Kidney glomerular epithelial cell (primary cell): ENCODE measurements at regions not wholly inside any gene's neighbourhood (a gene's known extent, or its start where the extent isn't known, plus 50 kb on each side); places are given as distances from the start of the nearest gene placed in this dataset.
"Not testable (repeated sequence)": the region's sequence is repeated elsewhere in the genome, so short reads cannot be mapped to it uniquely, and the experiment has no call there.

Experiments
- DNase-seq: peaks from one replicate; lab custom pipeline; 2025; lab: John Stamatoyannopoulos, UW

DNA sequence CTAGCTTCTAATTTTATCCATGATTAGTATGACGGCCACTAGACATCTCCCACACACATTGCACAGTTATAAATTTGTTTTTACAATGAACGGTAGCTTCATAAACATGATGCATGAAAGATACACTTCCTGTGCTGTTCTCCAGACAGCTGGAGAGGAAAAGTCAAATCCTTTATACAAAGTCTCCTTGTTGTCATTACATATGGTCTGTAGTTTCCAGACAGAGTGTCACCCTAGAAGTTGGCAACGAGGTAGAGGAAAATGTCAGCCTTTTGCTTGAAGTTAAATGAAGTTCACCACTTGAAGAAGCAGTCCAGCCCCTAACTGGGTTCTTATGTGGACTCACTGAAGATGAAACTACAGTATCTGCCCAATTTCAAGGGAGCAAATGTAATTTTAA is 253.0 kb upstream of the P2RY1 start:
- DNase-seq = no peak

DNA sequence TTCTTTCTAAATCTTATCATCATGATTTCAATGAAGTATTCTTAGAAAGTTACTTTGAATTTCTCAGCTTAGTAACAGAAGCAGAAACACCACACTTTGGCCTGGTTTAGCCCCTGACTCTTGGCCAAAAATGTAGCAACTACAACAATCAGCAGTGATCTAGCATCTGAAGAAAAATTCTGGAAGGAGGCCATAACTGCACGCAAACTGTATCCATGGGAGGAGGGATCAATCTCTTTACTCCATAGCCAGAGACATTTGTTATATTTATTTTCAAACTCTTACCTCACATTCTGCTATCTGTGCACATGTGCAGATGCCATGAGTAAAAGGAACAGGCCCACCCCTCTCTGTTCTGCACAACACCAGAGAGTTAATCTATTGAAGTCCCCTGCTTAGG is 251.0 kb upstream of the P2RY1 start:
- no peak for DNase-seq

DNA sequence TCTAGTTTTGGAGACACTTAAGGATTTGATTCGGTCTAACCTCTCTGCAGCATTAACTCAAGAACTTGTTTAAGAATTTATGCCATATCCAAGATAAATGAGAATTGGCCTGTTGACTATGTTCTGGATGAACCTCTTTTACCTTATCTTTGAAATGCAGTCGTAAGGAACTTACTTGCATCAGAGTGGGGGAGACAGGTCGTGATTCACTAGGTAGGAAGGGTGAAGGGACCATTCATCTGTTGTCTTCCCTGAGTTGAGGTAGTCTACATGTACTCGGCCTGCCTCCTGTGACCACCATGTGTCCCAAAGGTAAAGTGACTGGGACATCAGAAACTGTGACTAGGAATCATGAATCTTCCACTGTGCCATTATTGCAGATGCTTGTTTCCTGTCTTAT is 248.0 kb upstream of the P2RY1 start:
- DNase-seq = no peak

DNA sequence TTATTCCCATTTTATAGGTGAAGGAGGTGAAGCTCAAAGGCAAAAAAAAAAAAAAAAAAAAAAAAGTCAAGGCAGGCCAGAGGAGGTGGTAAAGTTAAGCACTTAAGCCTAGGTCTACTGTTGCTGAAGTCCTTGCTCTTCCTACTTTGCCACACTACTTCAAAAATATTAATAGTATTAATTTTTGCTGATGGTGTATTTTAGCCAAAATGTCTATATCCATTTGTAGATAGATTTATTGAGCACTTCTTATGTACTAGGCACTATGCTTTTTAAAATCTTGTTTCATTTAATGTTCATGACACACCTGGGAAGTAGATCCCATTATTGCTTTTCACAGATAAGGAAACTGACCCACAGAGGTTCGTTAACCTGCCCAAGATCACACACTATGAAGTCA is 247.1 kb upstream of the P2RY1 start:
- DNase-seq = no peak

DNA sequence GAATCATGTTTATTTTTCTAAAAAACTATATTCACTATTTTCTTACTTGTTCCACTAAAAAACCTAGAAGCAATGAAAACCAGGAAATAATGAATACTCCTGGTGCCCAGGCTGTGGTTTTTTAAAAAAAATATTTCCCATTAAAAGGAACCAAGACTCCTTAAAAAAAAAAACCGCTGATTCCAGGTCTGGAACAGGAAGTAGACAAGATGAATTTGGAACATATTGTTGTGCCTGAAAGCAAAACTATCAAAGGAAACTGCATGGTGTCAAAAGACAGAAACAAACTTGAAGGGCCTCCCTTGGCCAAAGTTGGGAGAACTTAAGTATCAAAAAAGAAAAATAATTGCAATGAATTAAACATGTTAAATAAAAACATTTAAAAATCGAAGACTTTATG is 245.3 kb upstream of the P2RY1 start:
- DNase-seq = no peak

DNA sequence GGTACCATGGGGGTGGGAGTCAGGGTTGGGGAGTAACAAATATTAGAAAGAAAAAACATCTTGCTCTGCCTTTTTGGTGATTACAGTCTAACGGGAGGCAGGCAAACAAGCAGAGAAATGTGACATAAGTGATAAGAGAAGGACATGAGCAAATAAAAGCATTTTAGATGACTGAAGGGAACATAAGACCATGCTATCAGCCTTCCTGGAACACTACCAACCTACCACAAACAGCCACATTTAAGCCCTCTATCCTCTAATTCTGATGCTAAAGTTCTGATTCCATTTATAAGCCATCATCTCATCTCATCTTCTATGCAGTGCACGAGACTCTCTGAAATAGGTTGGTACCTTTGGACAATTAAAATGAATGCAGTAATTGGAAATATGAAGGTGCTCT is 243.4 kb upstream of the P2RY1 start:
- no peak for DNase-seq

DNA sequence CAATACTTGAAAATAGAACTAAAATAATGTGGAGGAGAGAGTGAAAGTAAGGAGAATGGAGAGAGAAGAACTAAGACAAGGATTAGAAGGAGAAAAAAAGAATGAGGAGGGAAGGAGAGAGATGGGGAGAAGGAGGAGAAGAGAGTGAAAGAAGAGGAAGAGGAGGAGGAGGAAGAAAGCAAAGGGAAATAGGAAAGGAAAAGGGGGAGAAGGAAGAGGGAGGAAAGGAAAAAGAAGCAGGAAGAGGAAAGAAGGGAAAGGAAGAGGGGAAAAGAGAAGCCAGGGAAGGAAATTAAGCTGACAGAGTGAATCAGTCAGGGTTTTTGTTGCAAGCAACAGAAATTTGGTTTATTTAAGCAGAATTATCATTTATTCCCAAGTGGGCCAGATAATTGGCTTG is 241.7 kb upstream of the P2RY1 start:
- DNase-seq = no peak

DNA sequence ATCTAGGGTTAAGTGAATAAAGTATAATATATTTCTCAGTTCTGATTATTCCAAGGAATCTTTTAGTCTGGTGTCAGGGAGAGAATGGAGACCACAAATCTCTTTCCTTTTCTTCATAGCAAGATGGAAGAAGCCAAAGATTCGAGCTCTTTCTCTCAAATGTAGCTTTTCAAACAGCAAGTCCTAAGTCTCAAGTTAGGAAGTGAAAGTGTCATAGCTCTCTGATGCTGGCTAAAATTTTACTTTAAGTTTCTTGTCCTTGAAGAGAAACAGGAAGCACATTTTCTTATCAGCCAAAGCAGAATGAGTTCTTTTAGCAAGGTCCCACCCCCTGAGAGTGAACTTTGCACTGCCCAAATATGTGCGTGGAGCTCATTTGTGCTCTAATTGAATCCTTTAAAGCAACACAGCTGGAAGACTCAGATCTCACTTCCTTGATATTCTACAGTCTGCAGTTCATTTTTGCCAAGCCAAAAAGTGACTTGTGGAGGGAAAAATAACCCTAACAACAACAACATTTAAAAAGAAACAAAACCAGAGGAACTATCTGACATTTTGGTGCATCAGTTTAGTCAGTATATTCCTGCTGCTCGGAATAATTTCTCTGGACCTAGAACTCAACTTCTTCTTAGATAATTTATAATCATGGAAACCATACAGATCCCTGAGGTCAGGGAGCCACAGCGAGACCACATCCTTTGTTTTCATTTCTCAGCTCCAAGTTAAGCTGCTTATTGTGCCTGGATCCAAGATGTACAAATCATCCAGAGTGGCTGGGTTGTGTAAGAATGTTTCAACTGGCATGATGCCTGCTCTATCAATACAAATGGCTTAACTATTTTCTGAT is 238.7 kb upstream of the P2RY1 start:
- peak; percentile 88 for DNase-seq

DNA sequence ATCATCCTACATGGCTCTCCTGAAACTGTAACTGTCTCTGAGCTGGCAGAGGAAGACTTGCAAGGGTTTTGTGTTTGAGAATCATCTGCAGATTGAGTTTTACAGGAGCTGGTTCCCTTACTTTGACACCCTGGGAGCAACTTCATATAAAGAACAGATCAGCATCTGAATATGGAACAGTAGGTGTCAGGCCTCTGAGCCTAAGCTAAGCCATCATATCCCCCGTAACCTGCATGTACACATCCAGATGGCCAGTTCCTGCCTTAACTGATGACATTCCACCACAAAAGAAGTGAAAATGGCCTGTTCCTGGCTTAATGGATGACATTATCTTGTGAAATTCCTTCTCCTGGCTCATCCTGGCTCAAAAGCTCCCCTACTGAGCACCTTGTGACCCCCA is 238.1 kb upstream of the P2RY1 start:
- DNase-seq = not testable (repeated sequence)

DNA sequence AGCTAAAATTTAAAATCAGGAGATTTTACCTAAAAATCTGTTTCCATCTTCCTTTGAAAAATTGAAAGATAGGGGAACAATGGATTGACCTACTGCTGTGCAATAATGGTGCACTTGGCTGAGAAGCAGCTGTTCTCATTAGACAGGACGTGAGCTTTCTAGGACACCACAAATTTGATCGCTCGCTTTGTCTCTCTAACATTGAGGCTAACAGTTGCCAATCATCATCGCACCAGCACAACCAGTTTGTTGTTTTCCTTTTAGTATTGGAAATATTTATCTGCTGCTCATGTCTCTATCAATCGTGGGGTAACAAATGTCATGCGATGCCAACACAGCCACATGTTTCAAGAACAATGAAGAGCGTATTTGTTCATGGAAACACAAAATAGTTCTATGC is 228.8 kb upstream of the P2RY1 start:
- no peak for DNase-seq

DNA sequence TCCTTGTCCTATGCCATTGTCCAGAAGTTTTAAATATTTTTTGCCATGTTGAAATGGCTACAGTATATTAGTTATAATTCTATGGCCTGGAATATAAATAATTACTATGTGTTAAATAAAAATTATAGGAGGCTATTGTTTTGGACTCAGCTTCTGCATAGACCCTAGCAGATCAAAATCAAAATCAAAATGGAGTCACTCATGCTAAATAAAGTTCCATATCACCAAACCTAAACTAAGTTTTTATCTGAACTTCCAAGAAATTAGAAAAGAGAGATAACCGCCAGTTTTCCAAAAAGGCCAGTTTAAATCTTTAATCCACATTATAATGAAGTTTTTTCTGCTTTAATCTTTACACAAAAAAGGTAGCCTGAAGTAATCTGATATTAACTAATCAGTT is 227.8 kb upstream of the P2RY1 start:
- no peak for DNase-seq

DNA sequence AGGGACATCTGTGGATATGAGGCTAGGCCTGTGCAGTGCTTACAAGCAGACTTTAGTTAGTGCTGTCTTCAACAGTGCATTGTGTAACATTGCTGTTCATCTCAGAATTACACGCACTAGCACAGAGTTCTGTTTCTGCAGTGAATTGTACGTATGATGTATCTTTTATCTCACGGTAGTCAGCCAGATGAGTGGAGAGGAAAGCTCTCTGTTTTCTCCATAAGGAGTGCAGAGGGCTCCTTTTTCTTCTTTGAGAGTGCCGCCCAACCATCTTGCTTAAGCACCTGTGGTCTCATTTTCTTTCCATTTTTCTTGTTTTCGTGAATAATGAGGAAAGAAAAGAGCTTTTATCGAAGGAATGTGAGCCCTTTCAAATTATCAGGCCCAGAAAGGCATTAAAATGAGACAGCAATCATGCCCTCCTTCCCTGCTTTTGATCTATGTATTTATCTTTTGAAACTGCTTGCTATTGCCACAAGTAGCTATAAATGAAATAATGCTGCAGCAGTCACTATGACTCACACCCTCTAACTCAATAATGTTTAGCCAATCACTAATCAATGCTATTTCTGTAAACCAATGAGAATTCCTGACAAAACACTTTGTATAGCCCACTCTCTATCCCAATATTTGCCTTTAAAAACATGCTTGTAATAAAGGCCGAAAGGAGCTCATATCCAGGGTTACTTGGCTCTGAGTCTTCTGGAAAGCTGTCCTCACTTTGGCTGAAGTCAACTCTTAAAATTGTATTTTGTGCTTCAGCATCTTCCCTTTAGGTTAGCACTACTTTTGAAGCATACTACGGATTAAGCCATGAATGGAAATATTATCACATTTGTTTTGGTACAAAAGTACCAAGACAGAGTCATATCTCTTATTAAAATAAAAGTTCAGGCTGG is 226.0 kb upstream of the P2RY1 start:
- DNase-seq = no peak

DNA sequence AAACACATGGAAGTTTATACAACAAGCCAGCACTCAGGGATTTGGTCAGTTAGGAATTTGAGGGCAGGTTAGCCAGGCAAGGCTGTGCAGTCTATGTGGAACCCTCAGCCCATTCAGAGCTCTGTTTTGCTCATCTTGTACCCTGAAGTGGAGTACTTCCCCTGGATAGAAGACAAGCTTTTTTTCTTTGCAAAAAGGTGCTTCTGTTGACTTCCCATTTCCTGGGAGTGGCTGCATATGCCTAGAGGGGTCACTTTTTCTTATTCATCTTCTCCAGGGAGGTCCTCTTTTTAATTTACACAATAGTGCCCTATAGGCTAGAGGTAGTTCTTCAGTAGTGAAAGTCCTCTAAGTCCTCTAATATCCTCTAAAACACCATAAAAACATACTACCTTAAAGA is 225.0 kb upstream of the P2RY1 start:
- DNase-seq = no peak

DNA sequence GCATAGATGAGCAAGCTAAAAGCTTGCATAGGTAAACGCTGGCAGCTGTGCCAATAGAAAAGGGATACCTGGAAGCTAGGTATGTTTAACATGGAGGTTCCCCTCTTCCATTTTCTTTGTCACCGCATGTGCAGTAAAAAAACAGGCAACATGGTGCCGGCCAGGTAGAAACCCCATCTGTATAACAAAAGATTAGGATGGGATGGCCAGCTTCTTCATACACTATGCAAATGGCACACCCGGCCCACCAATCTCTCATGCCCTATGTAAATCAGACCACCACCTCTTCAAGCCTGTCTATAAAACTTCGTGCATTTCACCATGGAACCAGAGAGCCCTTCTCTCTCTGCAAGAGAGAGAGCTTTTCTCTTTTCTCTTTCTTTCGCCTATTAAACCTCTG is 224.3 kb upstream of the P2RY1 start:
- no peak for DNase-seq

DNA sequence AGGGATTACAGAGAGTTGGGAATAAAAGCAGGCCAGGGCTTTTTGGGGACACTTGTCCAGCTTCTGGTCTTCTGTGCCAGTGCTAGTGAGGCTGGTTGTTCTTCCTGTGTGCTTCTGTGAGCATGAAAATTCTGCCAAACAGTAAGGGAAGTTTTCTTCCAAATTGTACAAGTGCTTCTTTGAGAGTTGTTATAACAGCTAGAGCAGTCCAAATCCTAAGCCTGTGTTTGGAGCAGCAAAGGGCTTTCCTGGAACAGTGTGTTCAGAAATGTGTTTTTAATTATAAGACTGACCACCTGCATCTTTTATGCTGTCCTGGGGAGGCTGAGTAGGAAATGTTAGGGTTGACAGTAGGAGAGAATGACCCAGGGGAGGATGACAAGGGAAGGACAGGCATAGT is 223.0 kb upstream of the P2RY1 start:
- no peak for DNase-seq

DNA sequence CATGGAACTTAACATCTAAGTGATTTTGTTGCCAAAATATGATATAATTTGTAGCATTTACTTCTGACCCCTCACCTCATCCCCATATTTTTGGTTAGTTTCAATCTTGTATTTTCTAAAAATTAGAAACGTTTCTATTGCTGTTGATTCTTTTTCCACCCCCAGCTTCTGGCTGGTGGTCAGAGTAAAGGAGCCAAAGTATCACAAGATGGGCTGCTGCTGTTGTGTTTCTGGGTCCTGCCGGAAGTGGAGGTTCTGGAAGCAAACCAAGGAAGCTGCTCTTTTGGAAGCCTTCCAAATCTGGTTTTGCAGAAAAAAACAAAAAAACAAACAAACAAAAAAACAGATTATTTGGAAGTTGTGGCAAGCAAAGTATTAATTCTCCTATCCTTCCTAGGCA is 221.1 kb upstream of the P2RY1 start:
- no peak for DNase-seq

DNA sequence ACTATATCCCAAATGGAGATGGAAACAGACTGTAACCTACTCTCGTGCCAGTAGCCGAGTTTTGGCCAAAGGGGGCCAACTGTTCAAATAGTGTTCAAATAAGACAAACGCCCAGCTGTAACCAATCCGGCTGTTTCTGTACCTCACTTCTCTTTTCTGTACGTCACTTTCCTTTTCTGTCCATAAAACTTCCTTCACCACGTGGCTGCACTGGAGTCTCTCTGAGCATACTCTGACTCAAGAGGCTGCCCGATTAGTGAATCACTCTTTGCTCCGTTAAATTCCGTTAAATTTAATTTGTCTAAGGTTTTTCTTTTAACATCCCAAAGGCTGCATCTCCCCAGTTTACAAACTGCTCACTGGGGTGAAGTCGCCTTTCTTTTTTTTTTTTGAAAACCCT is 219.2 kb upstream of the P2RY1 start:
- no peak for DNase-seq

DNA sequence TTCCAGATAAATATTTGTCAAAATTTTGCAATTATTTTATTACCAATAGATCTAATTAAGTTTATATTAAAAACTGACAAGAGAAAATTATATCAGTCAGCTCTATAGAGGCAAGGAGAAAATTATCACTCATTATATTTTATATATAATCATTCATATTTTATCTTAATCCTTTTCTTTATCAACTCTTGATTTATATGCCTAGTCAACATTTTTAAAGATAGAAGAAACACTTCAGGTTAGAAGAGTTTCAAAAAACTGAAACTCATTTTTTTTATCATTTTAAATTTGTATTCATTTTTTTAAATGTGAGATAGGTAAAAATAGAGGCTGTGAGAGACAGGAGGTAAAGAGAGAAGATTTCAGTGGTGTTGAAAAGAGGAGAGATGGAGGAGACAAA is 217.3 kb upstream of the P2RY1 start:
- no peak for DNase-seq

DNA sequence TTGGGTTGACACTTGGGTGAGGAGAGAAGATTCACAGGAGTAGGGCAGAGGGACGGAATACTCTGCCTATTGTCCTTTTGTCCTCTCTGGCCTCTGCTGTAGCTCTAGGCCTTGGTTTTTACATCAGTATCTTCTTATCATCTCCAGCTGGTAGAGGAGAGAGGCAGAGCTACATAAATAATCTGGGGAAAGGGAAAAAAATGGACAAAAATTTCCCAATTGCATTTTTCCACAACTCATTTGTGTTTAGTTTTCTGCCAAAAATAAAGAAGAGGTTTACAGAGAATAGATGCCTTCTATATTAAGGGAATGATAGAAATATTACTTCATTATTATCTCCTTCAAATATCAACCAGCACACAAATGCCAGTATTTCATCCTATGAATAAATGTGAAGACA is 216.4 kb upstream of the P2RY1 start:
- DNase-seq = no peak

DNA sequence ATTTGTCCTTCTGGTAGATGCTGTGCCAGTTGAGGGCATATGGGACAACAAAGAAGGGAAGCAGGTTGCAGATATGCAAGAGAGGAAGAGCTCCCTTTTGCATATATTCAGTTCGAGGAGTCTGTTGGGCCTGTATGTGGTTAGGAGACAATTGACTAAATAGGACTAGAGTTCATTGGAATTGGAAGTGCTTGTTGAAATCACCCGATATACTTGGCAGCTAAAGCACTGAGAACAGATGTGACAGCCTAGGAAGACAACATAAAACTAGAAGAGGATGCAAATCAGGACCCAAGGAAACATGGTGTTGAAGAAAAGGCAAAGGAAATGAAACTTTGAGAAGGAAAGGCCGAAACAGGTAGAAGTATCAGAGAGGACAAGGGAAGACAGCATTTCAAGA is 215.2 kb upstream of the P2RY1 start:
- no peak for DNase-seq

DNA sequence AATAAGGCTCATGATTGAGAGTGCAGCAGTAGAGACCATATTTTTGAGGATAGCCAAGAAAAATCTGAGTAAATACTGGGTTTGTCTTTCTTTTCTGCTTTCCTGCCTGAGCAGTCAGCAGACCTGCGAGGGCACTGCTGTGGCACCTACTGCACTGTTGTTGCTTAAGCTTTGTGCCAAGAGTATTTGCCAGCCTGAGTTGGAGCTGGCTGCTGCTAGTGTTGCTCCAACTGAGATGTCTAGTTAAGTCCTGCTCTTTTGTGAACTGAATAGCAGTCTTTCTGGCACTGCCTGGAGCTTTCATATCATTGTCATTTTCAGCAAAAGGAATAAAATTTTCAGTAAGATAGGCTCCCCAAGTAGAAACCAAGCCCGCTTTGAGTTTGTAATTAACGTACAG is 214.5 kb upstream of the P2RY1 start:
- DNase-seq = no peak

DNA sequence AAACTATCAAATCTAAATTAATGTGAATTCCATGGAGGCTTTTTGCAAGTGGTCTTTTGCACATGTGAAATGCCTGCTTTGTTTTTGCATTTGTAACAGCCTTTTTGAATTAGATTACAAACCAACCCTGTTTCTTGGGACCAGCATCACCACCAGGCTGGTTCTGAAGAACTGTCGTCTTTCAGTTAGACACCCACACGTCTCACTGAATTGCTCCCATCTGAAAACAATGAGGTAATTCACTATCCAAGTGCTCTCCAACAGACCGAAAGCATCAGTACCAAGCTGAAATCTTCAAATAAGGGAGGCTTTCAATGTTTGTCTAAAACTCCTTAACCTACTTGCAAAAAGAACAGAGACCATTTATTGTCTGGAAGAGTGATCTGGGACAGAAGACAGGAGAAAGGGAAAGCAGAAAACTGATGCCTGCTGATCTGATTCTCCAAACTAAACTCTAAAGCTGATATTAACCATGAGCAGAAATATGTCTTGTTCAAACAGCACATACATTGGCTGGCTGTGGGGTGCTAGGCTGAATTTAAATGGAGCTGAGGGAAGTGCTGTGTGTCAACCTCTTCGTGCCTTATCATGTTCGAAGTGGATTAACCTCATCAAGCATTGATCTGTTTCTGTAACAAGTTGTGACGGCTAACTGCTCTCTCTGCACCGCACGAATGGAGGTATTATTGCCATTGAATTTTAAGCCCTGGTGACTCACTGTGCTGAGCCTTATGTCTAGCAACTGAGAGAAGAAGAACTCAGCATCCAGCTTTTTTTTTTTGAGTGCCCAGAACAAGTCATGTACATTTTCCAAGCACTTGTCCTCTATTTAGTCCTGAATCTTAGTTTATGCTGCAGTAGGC is 213.7 kb upstream of the P2RY1 start:
- DNase-seq = no peak
